Tibial artery (tissue), 4 donors: ENCODE measurements at regions not wholly inside any gene's neighbourhood (a gene's known extent, or its start where the extent isn't known, plus 50 kb on each side); places are given as distances from the start of the nearest gene placed in this dataset.

Source experiments
- DNase-seq, 2 donors: peaks; one replicate each; pipeline ENCODE4 v3.0.0-alpha.2; 2019
- H3K27ac ChIP-seq, 2 donors: fragments of 200-600 bp; sonication (generic) in 1 of 2; 1 replicate in 1 of 2; 2 replicates in 1 of 2; pipeline ENCODE4 v1.5.1; 2018 to 2019; ENCODE audit warnings: mild to moderate bottlenecking in 1 of 2
- H3K27me3 ChIP-seq, 2 donors: fragments of 200-600 bp; sonication (generic) in 1 of 2; one replicate each; pipeline versions ENCODE4 v1.5.1 to v1.6.0; 2016 to 2019
- H3K36me3 ChIP-seq, 3 donors: fragments of 200-600 bp; sonication (generic) in 2 of 3; one replicate each; pipeline ENCODE4 v1.5.1; 2016 to 2019; ENCODE audit warnings: mild to moderate bottlenecking in 2 of 3
- H3K4me1 ChIP-seq, 4 donors: fragments of 200-600 bp; sonication (generic) in 2 of 4; 1 replicate in 3 of 4; 2 replicates in 1 of 4; pipeline ENCODE4 v1.5.1; 2016 to 2019
- H3K4me3 ChIP-seq, 2 donors: fragments of 200-600 bp; sonication (generic) in 1 of 2; 1 replicate in 1 of 2; 2 replicates in 1 of 2; pipeline ENCODE4 v1.5.1; 2018 to 2019; ENCODE audit warnings: mild to moderate bottlenecking in 2 of 2
- H3K9me3 ChIP-seq, 3 donors: fragments of 200-600 bp; sonication (generic) in 1 of 3; one replicate each; pipeline ENCODE4 v1.5.1; 2016 to 2019
- intact Hi-C: fragments of 100-400 bp; cut with DNase I; formaldehyde crosslinking; loops from one replicate; pipeline ENCODE4 v1.15.0; 2023; ENCODE audit warnings: low total_unique reads
- TF ChIP-seq, protein P1 (sequence below), 2 experiments: fragments of 200-600 bp in 1 of 2; fragments of 450-650 bp in 1 of 2; IDR thresholded peaks; one replicate each; pipeline ENCODE4 v1.5.1; 2017 to 2019; ENCODE audit warnings: antibody characterized with exemption in 2 of 2, mild to moderate bottlenecking in 1 of 2, moderate library complexity in 1 of 2

DNA sequence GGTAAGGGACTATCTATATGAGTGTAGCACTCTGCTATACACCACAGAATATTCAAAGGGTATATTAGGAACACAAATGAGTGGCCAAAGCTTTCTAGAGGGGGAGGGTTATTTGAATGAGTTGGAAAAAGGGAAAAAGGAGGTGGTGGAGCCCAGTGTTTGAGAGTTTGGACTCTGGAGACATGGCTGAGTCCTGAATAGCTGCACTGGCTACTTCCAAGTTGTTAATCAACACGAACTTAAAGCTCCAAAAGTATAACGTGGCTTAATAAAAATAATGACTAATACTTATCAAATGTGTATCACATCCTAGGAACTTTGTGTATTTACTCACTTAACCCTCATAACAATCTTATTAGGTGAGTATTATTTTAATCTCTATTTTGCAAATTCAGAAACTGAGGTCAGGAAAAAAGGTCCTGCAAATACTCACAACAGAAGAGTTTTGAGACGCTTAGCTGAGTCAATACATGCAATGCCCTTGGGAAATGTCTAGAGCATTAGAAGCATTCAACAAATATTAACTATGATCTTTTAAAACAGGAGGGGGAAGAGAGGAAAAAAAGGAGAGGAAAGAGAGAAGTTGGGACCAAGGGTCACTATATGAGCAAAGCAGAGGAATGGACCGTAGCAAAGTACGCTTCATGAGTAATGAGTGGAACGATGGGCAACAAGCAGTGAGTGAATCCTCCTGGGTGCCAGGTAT lies 189.5 kb upstream of the HMGA2 start:
- H3K4me3 ChIP-seq = no peak overlapping the region
- peaks cover 0 to 19% (median 11%) of the 10 kb centered on the region in 4 donors for H3K4me1 ChIP-seq
- TF ChIP-seq, protein P1, sequence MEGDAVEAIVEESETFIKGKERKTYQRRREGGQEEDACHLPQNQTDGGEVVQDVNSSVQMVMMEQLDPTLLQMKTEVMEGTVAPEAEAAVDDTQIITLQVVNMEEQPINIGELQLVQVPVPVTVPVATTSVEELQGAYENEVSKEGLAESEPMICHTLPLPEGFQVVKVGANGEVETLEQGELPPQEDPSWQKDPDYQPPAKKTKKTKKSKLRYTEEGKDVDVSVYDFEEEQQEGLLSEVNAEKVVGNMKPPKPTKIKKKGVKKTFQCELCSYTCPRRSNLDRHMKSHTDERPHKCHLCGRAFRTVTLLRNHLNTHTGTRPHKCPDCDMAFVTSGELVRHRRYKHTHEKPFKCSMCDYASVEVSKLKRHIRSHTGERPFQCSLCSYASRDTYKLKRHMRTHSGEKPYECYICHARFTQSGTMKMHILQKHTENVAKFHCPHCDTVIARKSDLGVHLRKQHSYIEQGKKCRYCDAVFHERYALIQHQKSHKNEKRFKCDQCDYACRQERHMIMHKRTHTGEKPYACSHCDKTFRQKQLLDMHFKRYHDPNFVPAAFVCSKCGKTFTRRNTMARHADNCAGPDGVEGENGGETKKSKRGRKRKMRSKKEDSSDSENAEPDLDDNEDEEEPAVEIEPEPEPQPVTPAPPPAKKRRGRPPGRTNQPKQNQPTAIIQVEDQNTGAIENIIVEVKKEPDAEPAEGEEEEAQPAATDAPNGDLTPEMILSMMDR (IDR thresholded peaks at IDR 0.05) = no peak
- intact Hi-C loops = no loop called here
- H3K27me3 ChIP-seq = no peaks in the 10 kb centered on the region
- H3K36me3 ChIP-seq = no peaks in the 10 kb centered on the region
- H3K9me3 ChIP-seq = no peaks in the 10 kb centered on the region
- DNase-seq = no peak
- H3K27ac ChIP-seq = no peak overlapping the region

DNA sequence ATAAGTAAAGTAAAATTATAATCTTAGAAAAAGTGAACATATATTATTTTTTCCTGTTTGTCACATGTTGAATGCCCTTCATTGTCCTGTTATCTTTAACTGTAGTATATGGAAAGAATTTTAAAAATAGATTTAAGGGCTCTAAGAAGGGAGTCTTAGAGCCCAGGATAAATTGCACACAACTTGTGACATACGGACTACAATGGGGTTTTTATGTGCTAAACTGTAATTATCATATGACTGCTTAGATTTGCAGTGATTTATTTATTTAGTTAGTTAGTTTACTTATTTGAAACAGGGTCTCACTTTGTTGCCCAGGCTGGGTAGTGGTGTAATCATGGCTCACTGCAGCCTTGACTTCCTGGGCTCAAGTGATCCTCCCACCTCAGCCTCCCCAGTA lies 187.8 kb upstream of the HMGA2 start:
- Histone ChIP-seq H3K9me3 (no peaks in the 10 kb centered on the region), H3K4me1 (peaks cover 0 to 9% (median 4%) of the 10 kb centered on the region in 4 donors), H3K36me3 (no peaks in the 10 kb centered on the region), H3K27ac (no peak overlapping the region), H3K4me3 (no peak overlapping the region), H3K27me3 (no peaks in the 10 kb centered on the region)
- intact Hi-C loops = no loop called here
- TF ChIP-seq, protein P1 (IDR thresholded peaks at IDR 0.05) = no peak
- DNase-seq = no peak

GRCh38 chr12:65637150-65637549 lies 187.1 kb upstream of the HMGA2 start:
- TF ChIP-seq, protein P1 (IDR thresholded peaks at IDR 0.05) = no peak
- Histone ChIP-seq H3K4me1 (peaks cover 0 to 2% (median under 1%) of the 10 kb centered on the region in 4 donors), H3K27me3 (no peaks in the 10 kb centered on the region), H3K36me3 (no peaks in the 10 kb centered on the region), H3K9me3 (no peaks in the 10 kb centered on the region), H3K4me3 (no peak overlapping the region), H3K27ac (no peak overlapping the region)
- intact Hi-C loops = no loop called here
- no peak for DNase-seq

- no peaks in the 10 kb centered on the region for H3K4me1 ChIP-seq
- DNase-seq = no peak
- no peak overlapping the region for H3K4me3 ChIP-seq
- TF ChIP-seq, protein P1 (IDR thresholded peaks at IDR 0.05) = no peak
- no peaks in the 10 kb centered on the region for H3K27me3 ChIP-seq
- no peaks in the 10 kb centered on the region for H3K36me3 ChIP-seq
- no peak overlapping the region for H3K27ac ChIP-seq
- intact Hi-C loops = no loop called here
- H3K9me3 ChIP-seq = no peaks in the 10 kb centered on the region
Measured at GRCh38 chr12:65637774-65638173, 186.5 kb upstream of the HMGA2 start.

DNA sequence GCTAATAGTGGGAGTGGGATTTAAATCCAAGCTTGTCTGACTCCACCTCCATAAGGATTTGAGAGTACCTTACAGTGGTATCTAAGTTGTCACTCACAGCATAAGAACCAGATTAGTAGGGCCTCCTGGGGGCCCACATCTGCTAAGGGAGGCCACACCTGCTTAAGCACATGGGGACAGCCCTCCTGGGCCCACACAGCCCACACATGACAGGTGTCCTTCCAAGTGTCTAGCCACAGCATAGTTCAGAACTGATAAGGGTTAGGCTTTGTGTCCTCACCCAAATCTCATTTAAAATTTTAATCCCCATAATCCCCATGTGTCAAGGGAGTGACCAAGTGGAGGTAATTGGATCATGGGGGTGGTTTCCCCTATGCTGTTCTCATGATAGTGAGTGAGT lies 186.0 kb upstream of the HMGA2 start:
- Histone ChIP-seq H3K36me3 (no peaks in the 10 kb centered on the region), H3K27me3 (no peaks in the 10 kb centered on the region), H3K4me3 (no peak overlapping the region), H3K27ac (no peak overlapping the region), H3K4me1 (no peaks in the 10 kb centered on the region), H3K9me3 (no peaks in the 10 kb centered on the region)
- TF ChIP-seq, protein P1 (IDR thresholded peaks at IDR 0.05) = no peak
- DNase-seq = no peak
- intact Hi-C loops = no loop called here
